ENCODE measurements at regions not wholly inside any gene's neighbourhood (a gene's known extent, or its start where the extent isn't known, plus 50 kb on each side); places are given as distances from the start of the nearest gene placed in this dataset.

- no peak for DNase-seq
- ATAC-seq (ENCODE audit: insufficient read depth, low FRiP score) = no peak
- H3K4me1 ChIP-seq (ENCODE audit: control insufficient read depth in 5 of 5, insufficient read depth in 5 of 5, low read length in 5 of 5) = peaks cover 0 to 28% (median 0%) of the 10 kb centered on the region in 5 donors
- H3K27ac ChIP-seq (ENCODE audit: low read depth in 1 of 2, low read length in 1 of 2) = no peak overlapping the region
- peaks cover 0 to 8% (median 1%) of the 10 kb centered on the region in 4 donors for H3K9me3 ChIP-seq (ENCODE audit: control insufficient read depth in 4 of 4, insufficient read depth in 3 of 4, low read length in 3 of 4)
- H3K9ac ChIP-seq (ENCODE audit: insufficient read depth in 1 of 2, low read length in 2 of 2) = no peak overlapping the region
- H3K36me3 ChIP-seq (ENCODE audit: control insufficient read depth in 4 of 4, insufficient read depth in 4 of 4, low read length in 4 of 4) = no peaks in the 10 kb centered on the region
- H3K4me3 ChIP-seq = no peak overlapping the region
- peaks cover 0 to 29% (median 0%) of the 10 kb centered on the region in 3 donors for H3K27me3 ChIP-seq (ENCODE audit: control insufficient read depth in 3 of 3, insufficient read depth in 3 of 3, low read length in 2 of 3)
- WGBS, 2 donors = 91 to 93% methylated on average over 6 of the region's 6 CpGs
- no peak for TF ChIP-seq CTCF (IDR thresholded peaks at IDR 0.05; ENCODE audit: control extremely low read depth, extremely low read depth)
These were observed 62.8 kb upstream of the DIO3 start for GRCh38 chr14:101498526-101498860.

GRCh38 chr14:101499080-101499479, 62.2 kb upstream of the DIO3 start:
- TF ChIP-seq CTCF (IDR thresholded peaks at IDR 0.05; ENCODE audit: control extremely low read depth, extremely low read depth) = no peak
- peak in 1 of 3 donors; percentile 44 for DNase-seq
- Histone ChIP-seq H3K9ac (ENCODE audit: insufficient read depth in 1 of 2, low read length in 2 of 2) (no peak overlapping the region), H3K4me3 (no peak overlapping the region), H3K27ac (ENCODE audit: low read depth in 1 of 2, low read length in 1 of 2) (no peak overlapping the region), H3K27me3 (ENCODE audit: control insufficient read depth in 3 of 3, insufficient read depth in 3 of 3, low read length in 2 of 3) (peaks cover 0 to 29% (median 0%) of the 10 kb centered on the region in 3 donors), H3K4me1 (ENCODE audit: control insufficient read depth in 5 of 5, insufficient read depth in 5 of 5, low read length in 5 of 5) (peaks cover 0 to 28% (median 0%) of the 10 kb centered on the region in 5 donors), H3K36me3 (ENCODE audit: control insufficient read depth in 4 of 4, insufficient read depth in 4 of 4, low read length in 4 of 4) (no peaks in the 10 kb centered on the region), H3K9me3 (ENCODE audit: control insufficient read depth in 4 of 4, insufficient read depth in 3 of 4, low read length in 3 of 4) (peaks cover 0 to 11% (median 0%) of the 10 kb centered on the region in 4 donors)
- ATAC-seq (ENCODE audit: insufficient read depth, low FRiP score) = no peak
- 77 to 88% methylated on average over 10 to 11 of the region's 11 CpGs for WGBS, 2 donors

- DNase-seq (no peak), ATAC-seq (ENCODE audit: insufficient read depth, low FRiP score) (no peak)
- peaks cover 0 to 27% (median 0%) of the 10 kb centered on the region in 3 donors for H3K27me3 ChIP-seq (ENCODE audit: control insufficient read depth in 3 of 3, insufficient read depth in 3 of 3, low read length in 2 of 3)
- TF ChIP-seq CTCF (IDR thresholded peaks at IDR 0.05; ENCODE audit: control extremely low read depth, extremely low read depth) = no peak
- H3K9me3 ChIP-seq (ENCODE audit: control insufficient read depth in 4 of 4, insufficient read depth in 3 of 4, low read length in 3 of 4) = peaks cover 0 to 11% (median 0%) of the 10 kb centered on the region in 4 donors
- no peak overlapping the region for H3K4me3 ChIP-seq
- H3K27ac ChIP-seq (ENCODE audit: low read depth in 1 of 2, low read length in 1 of 2) = no peak overlapping the region
- no peaks in the 10 kb centered on the region for H3K36me3 ChIP-seq (ENCODE audit: control insufficient read depth in 4 of 4, insufficient read depth in 4 of 4, low read length in 4 of 4)
- WGBS, 2 donors = 91 to 95% methylated on average over 10 of the region's 10 CpGs
- H3K9ac ChIP-seq (ENCODE audit: insufficient read depth in 1 of 2, low read length in 2 of 2) = no peak overlapping the region
- peaks cover 0 to 28% (median 0%) of the 10 kb centered on the region in 5 donors for H3K4me1 ChIP-seq (ENCODE audit: control insufficient read depth in 5 of 5, insufficient read depth in 5 of 5, low read length in 5 of 5)
These were observed 61.8 kb upstream of the DIO3 start for GRCh38 chr14:101499513-101499912.

GRCh38 chr14:101500061-101500460, 61.2 kb upstream of the DIO3 start:
- no peak for ATAC-seq (ENCODE audit: insufficient read depth, low FRiP score)
- H3K4me3 ChIP-seq = no peak overlapping the region
- H3K9ac ChIP-seq (ENCODE audit: insufficient read depth in 1 of 2, low read length in 2 of 2) = no peak overlapping the region
- no peak for TF ChIP-seq CTCF (IDR thresholded peaks at IDR 0.05; ENCODE audit: control extremely low read depth, extremely low read depth)
- H3K27ac ChIP-seq (ENCODE audit: low read depth in 1 of 2, low read length in 1 of 2) = no peak overlapping the region
- no peak for DNase-seq
- no peaks in the 10 kb centered on the region for H3K36me3 ChIP-seq (ENCODE audit: control insufficient read depth in 4 of 4, insufficient read depth in 4 of 4, low read length in 4 of 4)
- 80 to 89% methylated on average over 7 of the region's 7 CpGs for WGBS, 2 donors
- peaks cover 0 to 11% (median 0%) of the 10 kb centered on the region in 4 donors for H3K9me3 ChIP-seq (ENCODE audit: control insufficient read depth in 4 of 4, insufficient read depth in 3 of 4, low read length in 3 of 4)
- peaks cover 0 to 27% (median 0%) of the 10 kb centered on the region in 3 donors for H3K27me3 ChIP-seq (ENCODE audit: control insufficient read depth in 3 of 3, insufficient read depth in 3 of 3, low read length in 2 of 3)
- peaks cover 0 to 28% (median 0%) of the 10 kb centered on the region in 5 donors for H3K4me1 ChIP-seq (ENCODE audit: control insufficient read depth in 5 of 5, insufficient read depth in 5 of 5, low read length in 5 of 5)
